Right cardiac atrium (tissue), 5 donors: ENCODE measurements at regions not wholly inside any gene's neighbourhood (a gene's known extent, or its start where the extent isn't known, plus 50 kb on each side); places are given as distances from the start of the nearest gene placed in this dataset.
"Not testable (repeated sequence)": the region's sequence is repeated elsewhere in the genome, so short reads cannot be mapped to it uniquely, and the experiment has no call there.

Source experiments
- ATAC-seq, 2 donors: fragments of 200-7000 bp; cut with Tn5 transposase; one replicate each; pipeline versions ENCODE4 v1.8.0 to v1.9.1; 2020; ENCODE audit warnings: moderate library complexity in 2 of 2, mild to moderate bottlenecking in 1 of 2
- DNase-seq, 3 donors: peaks; one replicate each; pipeline ENCODE4 v3.0.0-alpha.2; 2020
- H3K27ac ChIP-seq: one replicate; pipeline ENCODE4 v1.5.1; 2013; ENCODE audit warnings: mild to moderate bottlenecking, low read length, control low read depth, moderate library complexity
- H3K27me3 ChIP-seq: one replicate; pipeline ENCODE4 v1.6.1; 2013; ENCODE audit not compliant: control insufficient read depth, insufficient read depth
- H3K4me1 ChIP-seq: one replicate; pipeline ENCODE4 v1.6.1; 2013; ENCODE audit warnings: low read length; ENCODE audit not compliant: control insufficient read depth, insufficient read depth
- H3K4me3 ChIP-seq: one replicate; pipeline ENCODE4 v1.5.1; 2013; ENCODE audit warnings: low read length, control low read depth
- H3K9me3 ChIP-seq: one replicate; pipeline ENCODE4 v1.6.1; 2013; ENCODE audit warnings: low read length; ENCODE audit not compliant: control insufficient read depth
- WGBS: extraction: QIAGEN DNeasy Blood & Tissue Kit; methylation state at CpG from one replicate; pipeline ENCODE4 v1.1.7; 2013; 5-methylcytosine and 5-hydroxymethylcytosine counted together
- intact Hi-C, 4 donors: fragments of 100-400 bp; cut with DNase I; formaldehyde crosslinking; loops; one replicate each; pipeline versions ENCODE4 v1.11.0 to v1.14.0; 2022 to 2023
- donor health status: healthy with polysubstance abuse.
- donor health status: DM: no; HTN: yes; CAD: no.
- donor health status: DM: no; HTN: no; CAD: no.
- donor health status: DM: no; HTN: yes; CAD: no; lungs with severe emphysema.
- donor health status: DM: yes; HTN: yes; CAD: no.

DNA sequence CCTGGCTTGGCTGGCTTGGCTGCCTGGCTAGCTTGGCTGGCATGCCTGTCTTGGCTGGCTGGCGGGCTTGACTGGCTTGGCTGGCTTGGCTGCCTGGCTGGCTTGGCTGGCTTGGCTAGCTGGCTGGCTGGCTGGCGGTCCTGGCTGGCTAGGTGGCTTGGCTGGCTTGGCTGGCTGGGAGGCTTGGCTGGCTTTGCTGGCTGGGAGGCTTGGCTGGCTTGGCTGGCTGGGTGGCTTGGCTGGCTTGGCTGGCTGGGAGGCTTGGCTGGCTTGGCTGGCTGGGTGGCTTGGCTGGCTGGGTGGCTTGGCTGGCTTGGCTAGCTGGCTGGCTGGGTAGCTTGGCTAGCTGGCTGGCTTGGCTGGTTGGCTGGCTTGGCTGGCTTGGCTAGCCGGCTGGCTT, 2824.5 kb downstream of the RPIA start:
- H3K4me1 ChIP-seq, H3K27me3 ChIP-seq, intact Hi-C loops, H3K4me3 ChIP-seq, ATAC-seq, H3K9me3 ChIP-seq, H3K27ac ChIP-seq: not testable (repeated sequence)
- peak in 1 of 3 donors; percentile 20 for DNase-seq
- WGBS: 77% methylated on average over 2 of the region's 3 CpGs

DNA sequence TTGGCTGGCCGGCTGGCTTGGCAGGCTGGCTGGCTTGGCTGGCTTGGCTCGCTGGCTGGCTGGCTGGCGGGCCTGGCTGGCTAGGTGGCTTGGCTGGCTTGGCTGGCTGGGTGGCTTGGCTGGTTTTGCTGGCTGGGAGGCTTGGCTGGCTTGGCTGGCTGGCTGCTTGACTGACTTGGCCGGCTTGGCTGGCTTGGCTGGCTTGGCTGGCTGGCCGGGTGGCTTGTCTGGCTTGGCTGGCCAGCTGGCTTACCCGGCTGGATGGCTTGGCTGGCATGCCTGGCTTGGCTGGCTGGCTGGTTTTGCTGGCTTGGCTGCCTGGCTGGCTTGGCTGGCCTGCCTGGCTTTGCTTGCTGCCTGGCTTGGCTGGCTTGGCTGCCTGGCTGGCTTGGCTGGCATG, 2825.2 kb downstream of the RPIA start:
- peak in 2 of 3 donors; percentile 7 to 28 for DNase-seq
- H3K4me3 ChIP-seq, H3K9me3 ChIP-seq, ATAC-seq, H3K27ac ChIP-seq, H3K27me3 ChIP-seq, H3K4me1 ChIP-seq, intact Hi-C loops: not testable (repeated sequence)
- 83% methylated on average over 6 of the region's 6 CpGs for WGBS

DNA sequence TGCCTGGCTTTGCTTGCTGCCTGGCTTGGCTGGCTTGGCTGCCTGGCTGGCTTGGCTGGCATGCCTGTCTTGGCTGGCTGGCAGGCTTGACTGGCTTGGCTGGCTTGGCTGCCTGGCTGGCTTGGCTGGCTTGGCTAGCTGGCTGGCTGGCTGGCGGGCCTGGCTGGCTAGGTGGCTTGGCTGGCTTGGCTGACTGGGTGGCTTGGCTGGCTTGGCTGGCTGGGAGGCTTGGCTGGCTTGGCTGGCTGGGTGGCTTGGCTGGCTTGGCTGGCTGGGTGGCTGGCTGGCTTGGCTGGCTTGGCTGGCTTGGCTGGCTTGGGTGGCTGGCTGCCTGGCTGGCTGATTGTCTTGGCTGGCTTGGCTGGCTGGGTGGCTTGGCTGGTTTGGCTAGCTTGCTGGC, 2826.4 kb downstream of the RPIA start:
- 100% methylated on average over 1 of the region's 1 CpG for WGBS
- DNase-seq: peak in 2 of 3 donors; percentile 10 to 24
- intact Hi-C loops, H3K9me3 ChIP-seq, H3K4me3 ChIP-seq, H3K4me1 ChIP-seq, H3K27ac ChIP-seq, ATAC-seq, H3K27me3 ChIP-seq: not testable (repeated sequence)

DNA sequence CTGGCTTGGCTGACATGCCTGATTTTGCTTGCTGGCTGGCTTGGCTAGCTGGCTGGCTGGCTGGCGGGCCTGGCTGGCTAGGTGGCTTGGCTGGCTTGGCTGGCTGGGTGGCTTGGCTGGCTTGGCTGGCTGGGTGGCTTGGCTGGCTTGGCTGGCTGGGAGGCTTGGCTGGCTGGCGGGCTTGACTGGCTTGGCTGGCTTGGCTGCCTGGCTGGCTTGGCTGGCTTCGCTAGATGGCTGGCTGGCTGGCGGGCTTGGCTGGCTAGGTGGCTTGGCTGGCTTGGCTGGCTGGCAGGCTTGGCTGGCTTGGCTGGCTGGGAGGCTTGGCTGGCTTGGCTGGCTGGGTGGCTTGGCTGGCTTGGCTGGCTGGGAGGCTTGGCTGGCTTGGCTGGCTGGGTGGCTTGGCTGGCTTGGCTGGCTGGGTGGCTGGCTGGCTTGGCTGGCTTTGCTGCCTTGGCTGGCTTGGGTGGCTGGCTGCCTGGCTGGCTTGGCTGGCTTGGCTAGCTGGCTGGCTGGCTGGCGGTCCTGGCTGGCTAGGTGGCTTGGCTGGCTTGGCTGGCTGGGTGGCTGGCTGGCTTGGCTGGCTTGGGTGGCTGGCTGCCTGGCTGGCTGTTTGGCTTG, 2827.0 kb downstream of the RPIA start:
- H3K27ac ChIP-seq, H3K4me3 ChIP-seq, H3K9me3 ChIP-seq, H3K4me1 ChIP-seq, ATAC-seq, H3K27me3 ChIP-seq, intact Hi-C loops: not testable (repeated sequence)
- WGBS: 81% methylated on average over 5 of the region's 5 CpGs
- DNase-seq: peak in 2 of 3 donors; percentile 22 to 41

DNA sequence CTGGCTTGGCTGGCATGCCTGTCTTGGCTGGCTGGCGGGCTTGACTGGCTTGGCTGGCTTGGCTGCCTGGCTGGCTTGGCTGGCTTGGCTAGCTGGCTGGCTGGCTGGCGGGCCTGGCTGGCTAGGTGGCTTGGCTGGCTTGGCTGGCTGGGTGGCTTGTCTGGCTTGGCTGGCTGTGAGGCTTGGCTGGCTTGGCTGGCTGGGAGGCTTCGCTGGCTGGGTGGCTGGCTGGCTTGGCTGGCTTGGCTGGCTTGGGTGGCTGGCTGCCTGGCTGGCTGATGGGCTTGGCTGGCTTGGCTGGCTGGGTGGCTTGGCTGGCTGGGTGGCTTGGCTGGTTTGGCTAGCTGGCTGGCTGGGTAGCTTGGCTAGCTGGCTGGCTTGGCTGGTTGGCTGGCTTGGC, 2827.9 kb downstream of the RPIA start:
- H3K27me3 ChIP-seq, ATAC-seq, intact Hi-C loops, H3K27ac ChIP-seq, H3K4me1 ChIP-seq, H3K9me3 ChIP-seq, H3K4me3 ChIP-seq: not testable (repeated sequence)
- peak in 1 of 3 donors; percentile 39 for DNase-seq
- 84% methylated on average over 2 of the region's 3 CpGs for WGBS

DNA sequence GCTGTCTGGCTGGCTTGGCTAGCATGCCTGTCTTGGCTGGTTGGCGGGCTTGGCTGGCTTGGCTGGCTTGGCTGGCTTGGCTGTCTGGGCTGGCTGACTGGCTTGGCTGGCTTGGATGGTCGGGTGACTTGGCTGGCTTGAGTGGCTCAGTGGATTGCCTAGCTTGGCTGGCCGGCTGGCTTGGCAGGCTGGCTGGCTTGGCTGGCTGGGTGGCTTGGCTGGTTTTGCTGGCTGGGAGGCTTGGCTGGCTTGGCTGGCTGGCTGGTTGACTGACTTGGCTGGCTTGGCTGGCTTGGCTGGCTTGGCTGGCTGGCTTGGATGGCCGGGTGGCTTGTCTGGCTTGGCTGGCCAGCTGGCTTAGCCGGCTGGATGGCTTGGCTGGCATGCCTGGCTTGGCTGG, 2828.4 kb downstream of the RPIA start:
- H3K4me3 ChIP-seq, H3K27me3 ChIP-seq, H3K4me1 ChIP-seq, H3K9me3 ChIP-seq, intact Hi-C loops, H3K27ac ChIP-seq, ATAC-seq: not testable (repeated sequence)
- peak in 1 of 3 donors; percentile 37 for DNase-seq
- 88% methylated on average over 2 of the region's 5 CpGs for WGBS

DNA sequence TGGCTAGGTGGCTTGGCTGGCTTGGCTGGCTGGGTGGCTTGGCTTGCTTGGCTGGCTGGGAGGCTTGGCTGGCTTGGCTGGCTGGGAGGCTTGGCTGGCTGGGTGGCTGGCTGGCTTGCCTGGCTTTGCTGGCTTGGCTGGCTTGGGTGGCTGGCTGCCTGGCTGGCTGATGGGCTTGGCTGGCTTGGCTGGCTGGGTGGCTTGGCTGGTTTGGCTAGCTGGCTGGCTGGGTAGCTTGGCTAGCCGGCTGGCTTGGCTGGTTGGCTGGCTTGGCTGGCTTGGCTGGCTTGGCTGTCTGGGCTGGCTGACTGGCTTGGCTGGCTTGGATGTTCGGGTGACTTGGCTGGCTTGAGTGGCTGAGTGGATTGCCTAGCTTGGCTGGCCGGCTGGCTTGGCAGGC, 2829.1 kb downstream of the RPIA start:
- H3K4me1 ChIP-seq, H3K27me3 ChIP-seq, H3K9me3 ChIP-seq, H3K27ac ChIP-seq, H3K4me3 ChIP-seq, ATAC-seq, intact Hi-C loops: not testable (repeated sequence)
- 87% methylated on average over 3 of the region's 3 CpGs for WGBS
- DNase-seq: peak in 1 of 3 donors; percentile 40

DNA sequence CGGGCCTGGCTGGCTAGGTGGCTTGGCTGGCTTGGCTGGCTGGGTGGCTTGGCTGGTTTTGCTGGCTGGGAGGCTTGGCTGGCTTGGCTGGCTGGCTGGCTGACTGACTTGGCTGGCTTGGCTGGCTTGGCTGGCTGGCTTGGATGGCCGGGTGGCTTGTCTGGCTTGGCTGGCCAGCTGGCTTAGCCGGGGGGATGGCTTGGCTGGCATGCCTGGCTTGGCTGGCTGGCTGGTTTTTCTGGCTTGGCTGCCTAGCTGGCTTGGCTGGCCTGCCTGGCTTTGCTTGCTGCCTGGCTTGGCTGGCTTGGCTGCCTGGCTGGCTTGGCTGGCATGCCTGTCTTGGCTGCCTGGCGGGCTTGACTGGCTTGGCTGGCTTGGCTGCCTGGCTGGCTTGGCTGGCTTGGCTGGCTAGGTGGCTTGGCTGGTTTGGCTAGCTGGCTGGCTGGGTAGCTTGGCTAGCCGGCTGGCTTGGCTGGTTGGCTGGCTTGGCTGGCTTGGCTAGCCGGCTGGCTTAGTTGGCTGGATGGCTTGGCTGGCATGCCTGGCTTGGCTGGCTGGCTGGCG, 2829.6 kb downstream of the RPIA start:
- H3K27ac ChIP-seq, H3K4me3 ChIP-seq, intact Hi-C loops, H3K9me3 ChIP-seq, ATAC-seq, H3K4me1 ChIP-seq, H3K27me3 ChIP-seq: not testable (repeated sequence)
- DNase-seq: peak in 2 of 3 donors; percentile 5 to 23
- 65% methylated on average over 4 of the region's 7 CpGs for WGBS

DNA sequence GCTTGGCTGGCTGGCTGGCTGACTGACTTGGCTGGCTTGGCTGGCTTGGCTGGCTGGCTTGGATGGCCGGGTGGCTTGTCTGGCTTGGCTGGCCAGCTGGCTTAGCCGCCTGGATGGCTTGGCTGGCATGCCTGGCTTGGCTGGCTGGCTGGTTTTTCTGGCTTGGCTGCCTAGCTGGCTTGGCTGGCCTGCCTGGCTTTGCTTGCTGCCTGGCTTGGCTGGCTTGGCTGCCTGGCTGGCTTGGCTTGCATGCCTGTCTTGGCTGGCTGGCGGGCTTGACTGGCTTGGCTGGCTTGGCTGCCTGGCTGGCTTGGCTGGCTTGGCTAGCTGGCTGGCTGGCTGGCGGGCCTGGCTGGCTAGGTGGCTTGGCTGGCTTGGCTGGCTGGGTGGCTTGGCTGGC, 2830.5 kb downstream of the RPIA start:
- DNase-seq: peak in 1 of 3 donors; percentile 15
- H3K9me3 ChIP-seq, H3K27me3 ChIP-seq, H3K27ac ChIP-seq, H3K4me1 ChIP-seq, intact Hi-C loops, H3K4me3 ChIP-seq, ATAC-seq: not testable (repeated sequence)
- WGBS: 83% methylated on average over 2 of the region's 4 CpGs

DNA sequence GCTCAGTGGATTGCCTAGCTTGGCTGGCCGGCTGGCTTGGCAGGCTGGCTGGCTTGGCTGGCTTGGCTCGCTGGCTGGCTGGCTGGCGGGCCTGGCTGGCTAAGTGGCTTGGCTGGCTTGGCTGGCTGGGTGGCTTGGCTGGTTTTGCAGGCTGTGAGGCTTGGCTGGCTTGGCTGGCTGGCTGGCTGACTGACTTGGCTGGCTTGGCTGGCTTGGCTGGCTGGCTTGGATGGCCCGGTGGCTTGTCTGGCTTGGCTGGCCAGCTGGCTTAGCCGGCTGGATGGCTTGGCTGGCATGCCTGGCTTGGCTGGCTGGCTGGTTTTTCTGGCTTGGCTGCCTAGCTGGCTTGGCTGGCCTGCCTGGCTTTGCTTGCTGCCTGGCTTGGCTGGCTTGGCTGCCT, 2831.4 kb downstream of the RPIA start:
- WGBS: 75% methylated on average over 2 of the region's 5 CpGs
- H3K4me3 ChIP-seq, H3K9me3 ChIP-seq, DNase-seq, ATAC-seq, H3K4me1 ChIP-seq, H3K27me3 ChIP-seq, H3K27ac ChIP-seq, intact Hi-C loops: not testable (repeated sequence)

DNA sequence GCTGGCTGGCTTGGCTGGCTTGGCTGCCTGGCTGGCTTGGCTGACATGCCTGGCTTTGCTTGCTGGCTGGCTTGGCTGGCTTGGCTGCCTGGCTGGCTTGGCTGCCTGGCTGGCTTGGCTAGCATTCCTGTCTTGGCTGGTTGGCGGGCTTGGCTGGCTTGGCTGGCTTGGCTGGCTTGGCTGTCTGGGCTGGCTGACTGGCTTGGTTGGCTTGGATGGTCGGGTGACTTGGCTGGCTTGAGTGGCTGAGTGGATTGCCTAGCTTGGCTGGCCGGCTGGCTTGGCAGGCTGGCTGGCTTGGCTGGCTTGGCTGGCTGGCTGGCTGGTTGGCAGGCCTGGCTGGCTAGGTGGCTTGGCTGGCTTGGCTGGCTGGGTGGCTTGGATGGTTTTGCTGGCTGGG, 2832.3 kb downstream of the RPIA start:
- ATAC-seq, H3K9me3 ChIP-seq, H3K27ac ChIP-seq, H3K4me1 ChIP-seq, H3K4me3 ChIP-seq, intact Hi-C loops, H3K27me3 ChIP-seq: not testable (repeated sequence)
- DNase-seq: peak in 1 of 3 donors; percentile 26
- WGBS: 63% methylated on average over 3 of the region's 3 CpGs

DNA sequence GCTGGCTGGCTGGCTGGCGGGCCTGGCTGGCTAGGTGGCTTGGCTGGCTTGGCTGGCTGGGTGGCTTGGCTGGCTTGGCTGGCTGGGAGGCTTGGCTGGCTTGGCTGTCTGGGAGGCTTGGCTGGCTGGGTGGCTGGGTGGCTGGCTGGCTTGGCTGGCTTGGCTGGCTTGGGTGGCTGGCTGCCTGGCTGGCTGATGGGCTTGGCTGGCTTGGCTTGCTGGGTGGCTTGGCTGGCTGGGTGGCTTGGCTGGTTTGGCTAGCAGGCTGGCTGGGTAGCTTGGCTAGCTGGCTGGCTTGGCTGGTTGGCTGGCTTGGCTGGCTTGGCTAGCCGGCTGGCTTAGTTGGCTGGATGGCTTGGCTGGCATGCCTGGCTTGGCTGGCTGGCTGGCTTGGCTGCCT, 2834.1 kb downstream of the RPIA start:
- H3K4me1 ChIP-seq, H3K27ac ChIP-seq, intact Hi-C loops, H3K9me3 ChIP-seq, ATAC-seq, H3K4me3 ChIP-seq, H3K27me3 ChIP-seq: not testable (repeated sequence)
- DNase-seq: peak in 2 of 3 donors; percentile 19 to 34
- 100% methylated on average over 1 of the region's 2 CpGs for WGBS
